Panc1 (cell line): ENCODE measurements at regions not wholly inside any gene's neighbourhood (a gene's known extent, or its start where the extent isn't known, plus 50 kb on each side); places are given as distances from the start of the nearest gene placed in this dataset.

Experiments
- ATAC-seq: fragments of 200-7000 bp; cut with Tn5 transposase; 2 replicates; pipeline ENCODE4 v1.9.1; 2020; ENCODE audit warnings: mild to moderate bottlenecking, moderate library complexity
- BruUV-seq: library from RNA; stranded (reverse); fragments of 400-500 nt; replicated peaks from 2 replicates; lab custom pipeline; 2021; lab: Mats Ljungman, UMichigan
- CTCF ChIA-PET: fragments of 300-600 bp; sonication (Branson Sonifier 250); formaldehyde crosslinking; loops from one replicate; lab custom pipeline; 2022; ENCODE audit warnings: antibody characterized with exemption; lab: Charles Lee
- POLR2A ChIA-PET: fragments of 300-600 bp; sonication (Branson Sonifier 250); formaldehyde crosslinking; loops from one replicate; lab custom pipeline; 2022; ENCODE audit warnings: antibody characterized with exemption; lab: Charles Lee
- DNase-seq: peaks from one replicate; pipeline ENCODE4 v3.0.0-alpha.2; 2010; ENCODE audit warnings: low read depth, low spot score
- H3K27ac ChIP-seq: 2 replicates; pipeline ENCODE4 v1.5.1; 2011; ENCODE audit warnings: mild to moderate bottlenecking, low read length, inconsistent platforms
- H3K27me3 ChIP-seq: fragments of 200-500 bp; sonication (Bioruptor generic); 2 replicates; pipeline ENCODE4 v1.6.0; 2014; ENCODE audit warnings: low read length, inconsistent platforms; ENCODE audit not compliant: control insufficient read depth, insufficient read depth
- H3K36me3 ChIP-seq: fragments of 200-500 bp; sonication (Bioruptor generic); 2 replicates; pipeline ENCODE4 v1.5.1; 2014; ENCODE audit warnings: inconsistent platforms, mild to moderate bottlenecking, low read length, moderate library complexity; ENCODE audit not compliant: control insufficient read depth, insufficient read depth
- H3K4me1 ChIP-seq: 2 replicates; pipeline ENCODE4 v1.5.1; 2011; ENCODE audit warnings: inconsistent platforms, mild to moderate bottlenecking, low read length, moderate library complexity; ENCODE audit not compliant: control insufficient read depth, insufficient read depth
- H3K4me3 ChIP-seq, 2 experiments: 2 replicates each; pipeline ENCODE4 v1.5.1; 2011 to 2012; ENCODE audit warnings: low read depth in 2 of 2, low read length in 2 of 2, mild to moderate bottlenecking in 2 of 2, inconsistent platforms in 1 of 2, moderate library complexity in 1 of 2
- H3K9me3 ChIP-seq: fragments of 200-500 bp; sonication (Bioruptor generic); 2 replicates; pipeline ENCODE4 v1.5.1; 2014; ENCODE audit warnings: low read depth, mild to moderate bottlenecking, inconsistent platforms, low read length, moderate library complexity; ENCODE audit not compliant: control insufficient read depth, insufficient read depth
- POLR2AphosphoS5 ChIP-seq: IDR thresholded peaks from 2 replicates; pipeline ENCODE4 v1.6.1; 2012; ENCODE audit warnings: mild to moderate bottlenecking, low read depth, low read length, moderate library complexity
- SIN3A ChIP-seq: IDR thresholded peaks from 2 replicates; pipeline ENCODE4 v1.6.1; 2012; ENCODE audit warnings: low read depth, mild to moderate bottlenecking, low read length, moderate library complexity, borderline replicate concordance; ENCODE audit not compliant: insufficient read depth
- TCF7L2 ChIP-seq: IDR thresholded peaks from 2 replicates; pipeline ENCODE4 v1.6.1; 2011; ENCODE audit warnings: mild to moderate bottlenecking, low read depth, low read length, inconsistent platforms
- in situ Hi-C: cut with HindIII; loops from 2 replicates; pipeline ENCODE4 v1.10.0; 2016; ENCODE audit warnings: low sequenced_read_pairs, low pct_unique_long_range_greater_than_20kb
- intact Hi-C: fragments of 100-400 bp; cut with micrococcal nuclease; formaldehyde crosslinking; loops from one replicate; pipeline ENCODE4 v1.10.0; 2022; ENCODE audit not compliant: unreplicated experiment
- TF ChIP-seq, protein P1 (sequence below), 2 experiments: IDR thresholded peaks; 2 replicates each; pipeline ENCODE4 v1.6.1; 2011 to 2012; ENCODE audit warnings: low read depth in 2 of 2, control low read depth in 1 of 2, low read length in 1 of 2, mild to moderate bottlenecking in 1 of 2, moderate library complexity in 1 of 2; ENCODE audit not compliant: insufficient read depth in 1 of 2
- TF ChIP-seq, protein P2 (sequence below): fragments of 450-650 bp; IDR thresholded peaks from 2 replicates; pipeline ENCODE4 v1.5.1; 2017; ENCODE audit warnings: mild to moderate bottlenecking

DNA sequence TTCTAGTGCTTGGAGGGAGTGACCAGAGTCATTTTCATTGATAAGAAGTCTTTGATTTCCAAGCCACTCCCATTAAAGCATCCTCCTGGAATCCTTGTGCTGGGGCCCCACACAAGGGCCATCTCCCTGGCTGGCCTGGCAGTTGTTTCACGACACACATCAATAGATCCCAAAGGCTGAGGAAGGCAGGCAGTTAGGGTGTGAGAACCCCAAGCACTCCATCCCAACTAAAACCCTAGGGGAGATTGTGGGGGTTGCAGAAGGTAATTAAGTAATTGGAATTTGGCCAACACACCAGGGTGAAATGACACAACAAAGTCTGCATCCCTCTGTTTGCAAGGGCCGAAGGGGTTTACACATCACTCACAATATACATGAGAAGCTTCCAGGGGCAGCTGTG, 578.1 kb upstream of the SYT4 start:
- Histone ChIP-seq H3K4me1 (no peaks in the 10 kb centered on the region), H3K36me3 (no peaks in the 10 kb centered on the region), H3K27me3 (no peaks in the 10 kb centered on the region), H3K9me3 (no peaks in the 10 kb centered on the region), H3K4me3 (no peak overlapping the region), H3K27ac (no peak overlapping the region)
- in situ Hi-C loops (no loop called here), intact Hi-C loops (no loop called here)
- ChIA-PET POLR2A (no interaction called here), CTCF (no interaction called here)
- no TSS peak for BruUV-seq
- ATAC-seq (no peak), DNase-seq (no peak)
- TF ChIP-seq POLR2AphosphoS5 (no peak), TCF7L2 (no peak), SIN3A (no peak)
- TF ChIP-seq, protein P1, sequence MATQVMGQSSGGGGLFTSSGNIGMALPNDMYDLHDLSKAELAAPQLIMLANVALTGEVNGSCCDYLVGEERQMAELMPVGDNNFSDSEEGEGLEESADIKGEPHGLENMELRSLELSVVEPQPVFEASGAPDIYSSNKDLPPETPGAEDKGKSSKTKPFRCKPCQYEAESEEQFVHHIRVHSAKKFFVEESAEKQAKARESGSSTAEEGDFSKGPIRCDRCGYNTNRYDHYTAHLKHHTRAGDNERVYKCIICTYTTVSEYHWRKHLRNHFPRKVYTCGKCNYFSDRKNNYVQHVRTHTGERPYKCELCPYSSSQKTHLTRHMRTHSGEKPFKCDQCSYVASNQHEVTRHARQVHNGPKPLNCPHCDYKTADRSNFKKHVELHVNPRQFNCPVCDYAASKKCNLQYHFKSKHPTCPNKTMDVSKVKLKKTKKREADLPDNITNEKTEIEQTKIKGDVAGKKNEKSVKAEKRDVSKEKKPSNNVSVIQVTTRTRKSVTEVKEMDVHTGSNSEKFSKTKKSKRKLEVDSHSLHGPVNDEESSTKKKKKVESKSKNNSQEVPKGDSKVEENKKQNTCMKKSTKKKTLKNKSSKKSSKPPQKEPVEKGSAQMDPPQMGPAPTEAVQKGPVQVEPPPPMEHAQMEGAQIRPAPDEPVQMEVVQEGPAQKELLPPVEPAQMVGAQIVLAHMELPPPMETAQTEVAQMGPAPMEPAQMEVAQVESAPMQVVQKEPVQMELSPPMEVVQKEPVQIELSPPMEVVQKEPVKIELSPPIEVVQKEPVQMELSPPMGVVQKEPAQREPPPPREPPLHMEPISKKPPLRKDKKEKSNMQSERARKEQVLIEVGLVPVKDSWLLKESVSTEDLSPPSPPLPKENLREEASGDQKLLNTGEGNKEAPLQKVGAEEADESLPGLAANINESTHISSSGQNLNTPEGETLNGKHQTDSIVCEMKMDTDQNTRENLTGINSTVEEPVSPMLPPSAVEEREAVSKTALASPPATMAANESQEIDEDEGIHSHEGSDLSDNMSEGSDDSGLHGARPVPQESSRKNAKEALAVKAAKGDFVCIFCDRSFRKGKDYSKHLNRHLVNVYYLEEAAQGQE (IDR thresholded peaks at IDR 0.05; ENCODE audit: insufficient read depth in 1 of 2, low read depth in 2 of 2, low read length in 1 of 2), result no peak
- TF ChIP-seq, protein P2, sequence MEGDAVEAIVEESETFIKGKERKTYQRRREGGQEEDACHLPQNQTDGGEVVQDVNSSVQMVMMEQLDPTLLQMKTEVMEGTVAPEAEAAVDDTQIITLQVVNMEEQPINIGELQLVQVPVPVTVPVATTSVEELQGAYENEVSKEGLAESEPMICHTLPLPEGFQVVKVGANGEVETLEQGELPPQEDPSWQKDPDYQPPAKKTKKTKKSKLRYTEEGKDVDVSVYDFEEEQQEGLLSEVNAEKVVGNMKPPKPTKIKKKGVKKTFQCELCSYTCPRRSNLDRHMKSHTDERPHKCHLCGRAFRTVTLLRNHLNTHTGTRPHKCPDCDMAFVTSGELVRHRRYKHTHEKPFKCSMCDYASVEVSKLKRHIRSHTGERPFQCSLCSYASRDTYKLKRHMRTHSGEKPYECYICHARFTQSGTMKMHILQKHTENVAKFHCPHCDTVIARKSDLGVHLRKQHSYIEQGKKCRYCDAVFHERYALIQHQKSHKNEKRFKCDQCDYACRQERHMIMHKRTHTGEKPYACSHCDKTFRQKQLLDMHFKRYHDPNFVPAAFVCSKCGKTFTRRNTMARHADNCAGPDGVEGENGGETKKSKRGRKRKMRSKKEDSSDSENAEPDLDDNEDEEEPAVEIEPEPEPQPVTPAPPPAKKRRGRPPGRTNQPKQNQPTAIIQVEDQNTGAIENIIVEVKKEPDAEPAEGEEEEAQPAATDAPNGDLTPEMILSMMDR, result no peak

DNA sequence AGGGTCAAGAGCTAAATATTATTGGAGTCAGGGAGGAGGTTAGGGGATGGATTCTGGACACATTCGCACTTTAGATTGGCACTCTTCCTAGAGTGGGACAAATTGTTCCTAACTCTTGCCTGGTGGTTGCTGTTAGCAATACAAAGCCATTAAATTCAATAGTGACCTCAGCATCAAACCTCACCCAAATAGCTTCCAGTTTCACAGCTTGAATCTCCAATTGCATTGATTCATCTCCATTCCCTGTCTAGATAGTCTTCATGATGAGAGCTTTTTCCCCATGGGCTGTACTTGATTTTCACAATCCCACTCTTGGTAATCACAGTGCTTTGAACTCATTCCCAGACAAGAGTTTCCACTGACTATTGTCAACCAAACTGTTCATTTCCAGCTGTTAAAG, 585.9 kb upstream of the SYT4 start:
- no peak for ATAC-seq
- no peak overlapping the region for H3K27ac ChIP-seq
- TF ChIP-seq POLR2AphosphoS5 (no peak), SIN3A (no peak), TCF7L2 (no peak)
- TF ChIP-seq, protein P2, result no peak
- TF ChIP-seq, protein P1 (IDR thresholded peaks at IDR 0.05; ENCODE audit: insufficient read depth in 1 of 2, low read depth in 2 of 2, low read length in 1 of 2), result no peak
- no TSS peak for BruUV-seq
- POLR2A ChIA-PET, result no interaction called here
- no peak for DNase-seq
- no peaks in the 10 kb centered on the region for H3K36me3 ChIP-seq
- no peaks in the 10 kb centered on the region for H3K9me3 ChIP-seq
- H3K27me3 ChIP-seq, result no peaks in the 10 kb centered on the region
- CTCF ChIA-PET, result no interaction called here
- no peak overlapping the region for H3K4me3 ChIP-seq
- intact Hi-C loops, result no loop called here
- in situ Hi-C loops, result no loop called here
- no peaks in the 10 kb centered on the region for H3K4me1 ChIP-seq
